ENCODE measurements at regions not wholly inside any gene's neighbourhood (a gene's known extent, or its start where the extent isn't known, plus 50 kb on each side); places are given as distances from the start of the nearest gene placed in this dataset.

DNA sequence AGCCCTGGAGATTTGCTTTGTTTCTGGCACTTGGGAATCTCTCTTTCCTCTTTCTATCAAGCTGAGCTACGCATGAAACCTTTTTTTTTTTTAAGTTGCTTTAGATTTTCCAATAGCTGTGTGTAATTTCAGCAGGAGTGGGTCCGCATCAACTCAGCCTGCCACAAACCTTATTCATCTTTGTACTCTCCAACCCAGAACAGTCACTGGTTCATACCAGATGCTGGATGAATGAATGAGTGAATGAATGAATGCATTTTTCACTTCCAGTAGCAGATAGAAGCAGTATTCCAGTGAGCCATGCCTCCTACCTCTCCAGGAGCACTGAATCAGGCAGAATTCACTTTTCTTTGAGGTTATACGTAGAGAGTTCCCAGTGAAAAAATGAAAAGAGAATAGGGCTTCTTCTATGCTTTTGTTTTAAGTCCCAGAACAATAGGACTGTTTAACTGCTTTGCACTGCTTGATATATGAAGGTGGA, 221.1 kb downstream of the TM9SF2 start:
- TF ChIP-seq, protein P1, sequence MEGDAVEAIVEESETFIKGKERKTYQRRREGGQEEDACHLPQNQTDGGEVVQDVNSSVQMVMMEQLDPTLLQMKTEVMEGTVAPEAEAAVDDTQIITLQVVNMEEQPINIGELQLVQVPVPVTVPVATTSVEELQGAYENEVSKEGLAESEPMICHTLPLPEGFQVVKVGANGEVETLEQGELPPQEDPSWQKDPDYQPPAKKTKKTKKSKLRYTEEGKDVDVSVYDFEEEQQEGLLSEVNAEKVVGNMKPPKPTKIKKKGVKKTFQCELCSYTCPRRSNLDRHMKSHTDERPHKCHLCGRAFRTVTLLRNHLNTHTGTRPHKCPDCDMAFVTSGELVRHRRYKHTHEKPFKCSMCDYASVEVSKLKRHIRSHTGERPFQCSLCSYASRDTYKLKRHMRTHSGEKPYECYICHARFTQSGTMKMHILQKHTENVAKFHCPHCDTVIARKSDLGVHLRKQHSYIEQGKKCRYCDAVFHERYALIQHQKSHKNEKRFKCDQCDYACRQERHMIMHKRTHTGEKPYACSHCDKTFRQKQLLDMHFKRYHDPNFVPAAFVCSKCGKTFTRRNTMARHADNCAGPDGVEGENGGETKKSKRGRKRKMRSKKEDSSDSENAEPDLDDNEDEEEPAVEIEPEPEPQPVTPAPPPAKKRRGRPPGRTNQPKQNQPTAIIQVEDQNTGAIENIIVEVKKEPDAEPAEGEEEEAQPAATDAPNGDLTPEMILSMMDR (IDR thresholded peaks at IDR 0.05; ENCODE audit: low read depth, low read length) = no peak
- no peak for DNase-seq (ENCODE audit: low read depth in 2 of 2)
- H3K4me3 ChIP-seq (replicated peaks in 1 of 2; ENCODE audit: low read depth in 2 of 2, low read length in 2 of 2) = no peak overlapping the region

DNA sequence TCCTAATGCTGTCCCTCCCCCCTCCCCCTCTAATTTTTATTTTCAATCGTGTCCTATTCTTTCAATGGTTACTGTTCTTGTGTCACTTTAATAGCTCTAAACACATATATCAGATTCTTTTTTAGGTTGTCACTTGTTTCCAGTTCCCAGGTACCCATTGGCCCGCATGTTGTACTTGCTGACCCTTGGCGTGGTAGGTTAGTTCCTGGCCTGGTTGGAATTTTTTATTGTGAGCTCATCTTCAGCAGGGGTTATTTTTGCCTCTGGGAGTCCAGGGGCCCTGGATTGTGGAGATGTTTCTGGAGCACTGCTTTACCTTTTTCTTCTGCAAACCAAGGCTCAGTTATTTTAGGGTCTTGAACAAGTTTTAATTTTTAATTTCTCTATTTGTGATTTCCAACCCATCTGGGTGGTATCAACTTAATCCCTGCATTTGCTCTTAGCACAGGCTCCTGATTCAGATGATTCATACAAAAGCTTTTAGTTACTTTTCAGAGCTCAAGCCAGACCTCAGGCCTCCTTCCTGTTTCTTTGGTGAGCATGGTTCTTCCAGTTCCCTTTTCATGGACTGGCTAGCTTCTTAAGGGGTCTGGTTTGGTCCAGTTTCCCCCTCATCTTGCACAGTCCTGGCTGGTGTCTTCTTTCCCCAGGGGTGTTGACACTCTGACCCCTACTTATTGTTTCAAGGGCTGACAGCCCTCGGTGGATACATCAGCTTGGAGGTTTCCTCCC, 220.5 kb downstream of the TM9SF2 start:
- H3K4me3 ChIP-seq (replicated peaks in 1 of 2; ENCODE audit: low read depth in 2 of 2, low read length in 2 of 2) = no peak overlapping the region
- DNase-seq (ENCODE audit: low read depth in 2 of 2) = no peak
- TF ChIP-seq, protein P1 (IDR thresholded peaks at IDR 0.05; ENCODE audit: low read depth, low read length) = no peak

DNA sequence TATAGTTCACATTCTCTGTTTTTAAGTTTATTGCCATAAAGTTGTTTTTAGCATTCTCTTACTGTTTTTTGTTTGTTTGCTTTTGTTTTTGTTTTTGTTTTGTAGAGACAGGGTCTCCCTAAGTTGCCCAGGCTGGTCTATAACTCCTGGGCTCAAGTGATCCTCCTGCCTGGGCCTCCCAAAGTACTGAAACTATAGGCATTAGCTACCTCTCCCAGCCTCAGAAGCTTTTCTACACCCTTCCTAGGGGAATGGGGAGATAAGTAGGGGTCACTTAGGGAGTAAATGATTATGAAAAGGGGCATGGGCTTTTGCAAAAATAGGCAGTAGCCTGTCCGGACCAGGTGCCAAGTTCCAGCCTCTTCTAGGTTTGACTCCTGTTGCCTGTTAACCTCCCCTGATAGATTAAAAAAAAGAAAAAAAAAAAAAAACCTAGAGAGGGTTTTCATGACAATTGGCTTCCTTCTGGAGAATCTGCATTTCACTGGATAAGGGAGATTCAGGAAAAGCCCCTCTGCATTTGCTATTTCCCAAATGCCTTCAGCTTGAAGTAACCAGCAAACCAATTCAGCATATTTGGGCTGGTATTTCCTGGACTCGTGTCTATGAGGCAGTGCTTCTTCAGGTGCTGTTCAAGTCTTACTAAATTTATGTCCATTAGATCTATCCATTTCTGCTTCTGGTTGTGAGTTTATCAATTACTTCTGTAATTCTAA, 216.8 kb downstream of the TM9SF2 start:
- DNase-seq (ENCODE audit: low read depth in 2 of 2) = no peak
- TF ChIP-seq, protein P1 (IDR thresholded peaks at IDR 0.05; ENCODE audit: low read depth, low read length) = no peak
- no peak overlapping the region for H3K4me3 ChIP-seq (replicated peaks in 1 of 2; ENCODE audit: low read depth in 2 of 2, low read length in 2 of 2)

DNA sequence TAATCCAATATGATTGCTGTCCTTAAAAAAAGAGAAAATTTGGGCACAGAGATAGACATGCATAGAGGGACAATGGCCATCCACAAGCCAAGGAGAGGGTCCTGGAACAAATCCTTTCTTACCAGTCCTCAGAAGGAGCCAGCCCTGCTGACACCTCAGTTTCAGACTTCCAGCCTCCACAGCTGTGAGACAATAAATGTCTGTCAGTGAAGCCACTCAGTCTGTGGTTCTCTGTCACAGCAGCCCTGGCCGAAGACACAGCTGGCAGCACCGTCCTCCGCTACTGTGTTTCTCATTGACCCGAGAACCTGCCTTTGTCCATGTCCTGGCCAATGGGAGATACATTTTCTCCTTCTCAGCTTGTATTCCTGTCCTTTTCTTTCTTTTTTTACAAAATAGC, 207.9 kb downstream of the TM9SF2 start:
- TF ChIP-seq, protein P1 (IDR thresholded peaks at IDR 0.05; ENCODE audit: low read depth, low read length) = no peak
- H3K4me3 ChIP-seq (replicated peaks in 1 of 2; ENCODE audit: low read depth in 2 of 2, low read length in 2 of 2) = no peak overlapping the region
- no peak for DNase-seq (ENCODE audit: low read depth in 2 of 2)

DNA sequence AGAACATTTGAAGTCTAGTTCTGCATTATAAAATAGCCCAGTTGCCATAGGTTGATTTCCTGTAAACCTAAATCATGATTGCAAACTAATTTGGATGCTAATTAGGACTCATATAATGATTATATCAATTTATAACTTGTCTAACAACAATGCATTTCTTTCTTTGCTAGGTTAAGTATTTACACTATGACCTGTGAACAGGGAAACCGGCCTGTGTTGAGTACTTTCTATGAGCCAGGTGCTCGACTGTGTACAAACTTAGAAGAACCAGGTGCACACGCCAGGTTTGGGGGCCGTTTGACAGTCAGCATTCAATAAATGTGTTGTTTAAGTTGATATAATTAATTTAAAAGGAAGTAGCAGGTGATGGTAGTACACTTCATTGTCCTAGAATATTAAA, 203.1 kb downstream of the TM9SF2 start:
- no peak for DNase-seq (ENCODE audit: low read depth in 2 of 2)
- TF ChIP-seq, protein P1 (IDR thresholded peaks at IDR 0.05; ENCODE audit: low read depth, low read length) = no peak
- no peak overlapping the region for H3K4me3 ChIP-seq (replicated peaks in 1 of 2; ENCODE audit: low read depth in 2 of 2, low read length in 2 of 2)

DNA sequence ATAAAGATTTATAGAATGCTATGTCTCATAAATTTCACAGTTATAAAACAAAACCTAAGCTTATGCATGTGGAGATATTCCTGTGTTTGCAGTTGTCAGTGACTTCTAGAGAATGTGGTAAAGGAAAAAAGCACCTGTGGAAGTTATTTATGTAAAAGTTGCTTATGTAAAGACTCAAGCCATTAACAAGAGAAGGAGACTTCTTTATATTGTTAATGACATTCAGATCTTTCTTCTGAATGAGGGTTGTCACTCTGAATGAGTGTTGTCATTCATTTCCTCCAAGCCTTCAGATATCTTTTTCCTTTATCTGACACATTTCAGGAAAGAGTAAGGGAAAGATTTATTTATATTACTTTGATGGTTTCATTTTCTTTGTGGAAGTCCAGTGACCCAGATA, 202.6 kb downstream of the TM9SF2 start:
- TF ChIP-seq, protein P1 (IDR thresholded peaks at IDR 0.05; ENCODE audit: low read depth, low read length) = no peak
- no peak overlapping the region for H3K4me3 ChIP-seq (replicated peaks in 1 of 2; ENCODE audit: low read depth in 2 of 2, low read length in 2 of 2)
- no peak for DNase-seq (ENCODE audit: low read depth in 2 of 2)

Data from cardiac fibroblast (primary cell).